GM23338 (cell line): ENCODE measurements at regions not wholly inside any gene's neighbourhood (a gene's known extent, or its start where the extent isn't known, plus 50 kb on each side); places are given as distances from the start of the nearest gene placed in this dataset.

Experiments
- CREB1 ChIP-seq: fragments of 250-450 bp; sonication (Bioruptor Pico); IDR thresholded peaks from 2 replicates; pipeline ENCODE4 v1.5.0; 2020; ENCODE audit warnings: low read depth, mild to moderate bottlenecking, moderate library complexity
- EZH2 ChIP-seq: fragments of 200-600 bp; sonication (generic); IDR thresholded peaks from one replicate; pipeline ENCODE4 v1.8.0; 2017; ENCODE audit warnings: antibody characterized with exemption, mild to moderate bottlenecking, low read depth; ENCODE audit not compliant: unreplicated experiment
- EZH2phosphoT487 ChIP-seq: fragments of 200-600 bp; sonication (generic); IDR thresholded peaks from one replicate; pipeline ENCODE4 v1.8.1; 2018; ENCODE audit warnings: antibody characterized with exemption; ENCODE audit not compliant: unreplicated experiment
- POLR2AphosphoS5 ChIP-seq: IDR thresholded peaks from 2 replicates; pipeline ENCODE4 v1.6.1; 2016; ENCODE audit warnings: antibody characterized with exemption, low read depth
- REST ChIP-seq: IDR thresholded peaks from one replicate; pipeline ENCODE4 v1.6.1; 2018; ENCODE audit warnings: antibody characterized with exemption; ENCODE audit not compliant: unreplicated experiment
- ZNF114 ChIP-seq: fragments of 250-450 bp; sonication (Bioruptor Pico); IDR thresholded peaks from 2 replicates; pipeline ENCODE4 v1.5.0; 2020; ENCODE audit warnings: mild to moderate bottlenecking, moderate library complexity
- ZNF331 ChIP-seq: fragments of 250-450 bp; sonication (Bioruptor Pico); IDR thresholded peaks from 2 replicates; pipeline ENCODE4 v1.5.0; 2020; ENCODE audit warnings: low read depth, mild to moderate bottlenecking, moderate library complexity
- ZNF462 ChIP-seq: fragments of 250-450 bp; sonication (Bioruptor Pico); IDR thresholded peaks from 2 replicates; pipeline ENCODE4 v1.5.0; 2020; ENCODE audit warnings: mild to moderate bottlenecking, moderate library complexity
- TF ChIP-seq, protein P1 (sequence below), 2 experiments: fragments of 200-600 bp in 1 of 2; sonication (generic) in 1 of 2; conservative IDR thresholded peaks; 2 replicates each; pipeline versions ENCODE4 v1.5.1 to v1.6.1; 2016 to 2017; ENCODE audit warnings: antibody characterized with exemption in 2 of 2, low read depth in 2 of 2, mild to moderate bottlenecking in 2 of 2, moderate library complexity in 1 of 2

DNA sequence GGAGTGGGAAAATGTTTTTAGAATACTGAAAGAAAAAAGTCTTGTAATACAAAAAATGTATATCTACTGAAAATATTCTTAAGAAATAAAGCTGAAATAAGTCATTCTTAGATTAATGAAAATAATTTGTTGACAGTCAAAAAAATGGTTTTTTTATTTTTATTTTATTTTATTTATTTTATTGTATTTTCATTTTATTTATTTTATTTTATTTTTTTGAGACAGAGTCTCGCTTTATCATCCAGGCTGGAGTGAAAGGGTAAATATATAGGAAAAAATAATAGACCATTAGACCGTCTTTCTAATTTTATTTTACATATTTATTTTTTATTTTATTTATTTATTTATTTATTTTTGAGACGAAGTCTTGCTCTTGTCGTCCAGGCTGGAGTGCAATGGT lies 1583.6 kb upstream of the TMEFF2 start:
- TF ChIP-seq, protein P1, sequence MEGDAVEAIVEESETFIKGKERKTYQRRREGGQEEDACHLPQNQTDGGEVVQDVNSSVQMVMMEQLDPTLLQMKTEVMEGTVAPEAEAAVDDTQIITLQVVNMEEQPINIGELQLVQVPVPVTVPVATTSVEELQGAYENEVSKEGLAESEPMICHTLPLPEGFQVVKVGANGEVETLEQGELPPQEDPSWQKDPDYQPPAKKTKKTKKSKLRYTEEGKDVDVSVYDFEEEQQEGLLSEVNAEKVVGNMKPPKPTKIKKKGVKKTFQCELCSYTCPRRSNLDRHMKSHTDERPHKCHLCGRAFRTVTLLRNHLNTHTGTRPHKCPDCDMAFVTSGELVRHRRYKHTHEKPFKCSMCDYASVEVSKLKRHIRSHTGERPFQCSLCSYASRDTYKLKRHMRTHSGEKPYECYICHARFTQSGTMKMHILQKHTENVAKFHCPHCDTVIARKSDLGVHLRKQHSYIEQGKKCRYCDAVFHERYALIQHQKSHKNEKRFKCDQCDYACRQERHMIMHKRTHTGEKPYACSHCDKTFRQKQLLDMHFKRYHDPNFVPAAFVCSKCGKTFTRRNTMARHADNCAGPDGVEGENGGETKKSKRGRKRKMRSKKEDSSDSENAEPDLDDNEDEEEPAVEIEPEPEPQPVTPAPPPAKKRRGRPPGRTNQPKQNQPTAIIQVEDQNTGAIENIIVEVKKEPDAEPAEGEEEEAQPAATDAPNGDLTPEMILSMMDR (conservative IDR thresholded peaks at IDR 0.05; ENCODE audit: low read depth in 2 of 2), result no peak
- TF ChIP-seq EZH2phosphoT487, result no peak
- no peak for TF ChIP-seq POLR2AphosphoS5
- TF ChIP-seq REST, result no peak
- no peak for TF ChIP-seq CREB1
- no peak for TF ChIP-seq EZH2
- TF ChIP-seq ZNF114 (CRISPR knock-in tag), result no peak
- TF ChIP-seq ZNF331 (CRISPR knock-in tag), result no peak
- TF ChIP-seq ZNF462, result no peak
